AG04450 (cell line): ENCODE measurements at regions not wholly inside any gene's neighbourhood (a gene's known extent, or its start where the extent isn't known, plus 50 kb on each side); places are given as distances from the start of the nearest gene placed in this dataset.
A peak's percentile ranks its signal among the peaks of the same experiment; 100 is the strongest.

Experiments
- CTCF ChIA-PET: fragments of 300-600, 350-600 bp; formaldehyde crosslinking; extraction: SDS; loops from one replicate; lab custom pipeline; 2022; ENCODE audit warnings: antibody characterized with exemption, inconsistent platforms; lab: Charles Lee
- POLR2A ChIA-PET: fragments of 350-600 bp; formaldehyde crosslinking; extraction: SDS; loops from one replicate; lab custom pipeline; 2021; ENCODE audit warnings: antibody characterized with exemption, inconsistent platforms; lab: Yijun Ruan, JAX
- DNase-seq: peaks from one replicate; pipeline ENCODE4 v3.0.0-alpha.2; 2011; ENCODE audit warnings: low read depth, low spot score
- H3K27ac ChIP-seq: one replicate; pipeline ENCODE4 v1.5.1; 2012; ENCODE audit warnings: low read depth, low read length, control low read depth
- H3K27me3 ChIP-seq: one replicate; pipeline ENCODE4 v1.6.0; 2012; ENCODE audit warnings: low read length; ENCODE audit not compliant: control insufficient read depth, insufficient read depth
- H3K4me3 ChIP-seq: 2 replicates; pipeline ENCODE4 v1.5.1; 2011; ENCODE audit warnings: mild to moderate bottlenecking, low read depth, low read length, control low read depth
- H3K9me3 ChIP-seq: 2 replicates; pipeline ENCODE4 v1.5.1; 2012; ENCODE audit warnings: low read length; ENCODE audit not compliant: control insufficient read depth, insufficient read depth
- CTCF ChIP-seq: IDR thresholded peaks from 2 replicates; pipeline ENCODE4 v1.5.1; 2011; ENCODE audit warnings: low read depth, low read length, control low read depth, inconsistent platforms

GRCh38 chr3:73683706-73684105 lies 59.0 kb upstream of the PDZRN3 start:
- Histone ChIP-seq H3K27ac (no peak overlapping the region), H3K27me3 (no peaks in the 10 kb centered on the region), H3K9me3 (no peaks in the 10 kb centered on the region), H3K4me3 (no peak overlapping the region)
- ChIA-PET POLR2A (no interaction called here), CTCF (no interaction called here)
- no peak for DNase-seq
- no peak for TF ChIP-seq CTCF

- no peak overlapping the region for H3K27ac ChIP-seq
- no peaks in the 10 kb centered on the region for H3K9me3 ChIP-seq
- CTCF ChIA-PET = interaction anchor here (0.9 to 1.0 kb wide), 3 partner anchors 10 to 120 kb away, joined by 3 read pairs; no protein-coding TSS in a partner anchor
- no peaks in the 10 kb centered on the region for H3K27me3 ChIP-seq
- POLR2A ChIA-PET = interaction anchor here (0.8 kb wide), 1 partner anchor 134 kb away, joined by 4 read pairs; no protein-coding TSS in a partner anchor
- no peak for TF ChIP-seq CTCF
- DNase-seq = peak; percentile 27
- no peak overlapping the region for H3K4me3 ChIP-seq
Observed at GRCh38 chr3:73681610-73682009, 56.9 kb upstream of the PDZRN3 start.

GRCh38 chr3:73681198-73681597 lies 56.5 kb upstream of the PDZRN3 start:
- Histone ChIP-seq H3K9me3 (no peaks in the 10 kb centered on the region), H3K27me3 (no peaks in the 10 kb centered on the region), H3K4me3 (no peak overlapping the region), H3K27ac (no peak overlapping the region)
- TF ChIP-seq CTCF = no peak
- DNase-seq = no peak
- ChIA-PET CTCF (interaction anchor here (0.9 to 1.0 kb wide), 2 partner anchors 10 kb away, joined by 3 read pairs; no protein-coding TSS in a partner anchor), POLR2A (interaction anchor here (0.8 kb wide), 1 partner anchor 134 kb away, joined by 4 read pairs; no protein-coding TSS in a partner anchor)

GRCh38 chr3:73680391-73681095 lies 55.8 kb upstream of the PDZRN3 start:
- no peak overlapping the region for H3K27ac ChIP-seq
- no peaks in the 10 kb centered on the region for H3K9me3 ChIP-seq
- no peaks in the 10 kb centered on the region for H3K27me3 ChIP-seq
- no peak for DNase-seq
- POLR2A ChIA-PET = no interaction called here
- no peak for TF ChIP-seq CTCF
- H3K4me3 ChIP-seq = no peak overlapping the region
- CTCF ChIA-PET = interaction anchor here (0.9 kb wide), 1 partner anchor 11 kb away, joined by 3 read pairs; no protein-coding TSS in a partner anchor

- ChIA-PET CTCF (no interaction called here), POLR2A (no interaction called here)
- no peak overlapping the region for H3K4me3 ChIP-seq
- no peak overlapping the region for H3K27ac ChIP-seq
- H3K27me3 ChIP-seq = no peaks in the 10 kb centered on the region
- DNase-seq = no peak
- no peaks in the 10 kb centered on the region for H3K9me3 ChIP-seq
- TF ChIP-seq CTCF = no peak
Observed at GRCh38 chr3:73677336-73678024, 52.7 kb upstream of the PDZRN3 start.
